ENCODE measurements at regions not wholly inside any gene's neighbourhood (a gene's known extent, or its start where the extent isn't known, plus 50 kb on each side); places are given as distances from the start of the nearest gene placed in this dataset.
"Not testable (repeated sequence)": the region's sequence is repeated elsewhere in the genome, so short reads cannot be mapped to it uniquely, and the experiment has no call there.

DNA sequence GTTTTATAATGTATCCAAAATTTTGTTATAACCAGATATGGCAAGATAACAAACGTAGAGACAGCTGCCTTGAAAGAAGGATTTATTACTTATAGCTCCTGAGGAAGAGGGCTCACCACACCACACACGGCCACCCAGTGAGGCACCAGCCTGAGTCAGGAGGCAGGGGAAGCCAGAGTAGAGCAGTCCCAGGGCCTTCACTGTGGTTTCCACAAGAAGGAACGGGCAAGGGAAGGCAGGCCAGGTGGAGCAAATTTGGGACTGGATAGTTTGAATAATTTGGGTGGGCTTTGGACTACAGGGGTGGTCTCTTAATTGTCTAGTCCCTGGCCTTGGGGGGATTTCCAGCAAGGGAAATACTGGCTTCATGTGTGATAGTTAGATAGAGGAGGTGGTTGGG, 72.5 kb downstream of the RRAGC start:
- DNase-seq, result no peak

DNA sequence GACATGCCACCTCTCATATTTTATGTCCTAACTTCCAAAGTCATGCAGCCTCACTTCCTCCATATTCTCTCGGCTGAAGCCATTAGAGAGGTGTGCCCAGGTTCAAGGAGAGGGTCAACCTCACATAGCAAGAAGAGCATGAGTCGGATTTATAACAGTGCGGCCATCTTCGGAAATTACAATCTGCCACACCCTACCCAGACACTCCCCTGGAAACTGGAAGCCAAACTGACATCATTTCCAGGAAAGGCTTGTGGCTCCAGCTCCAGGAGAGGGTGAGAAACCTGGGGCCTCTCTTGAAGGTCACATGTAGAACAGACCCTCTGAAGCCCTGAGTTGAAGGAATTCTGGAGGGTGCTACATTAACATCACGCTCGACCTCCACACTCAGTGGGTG, 73.5 kb downstream of the RRAGC start:
- no peak for DNase-seq

DNA sequence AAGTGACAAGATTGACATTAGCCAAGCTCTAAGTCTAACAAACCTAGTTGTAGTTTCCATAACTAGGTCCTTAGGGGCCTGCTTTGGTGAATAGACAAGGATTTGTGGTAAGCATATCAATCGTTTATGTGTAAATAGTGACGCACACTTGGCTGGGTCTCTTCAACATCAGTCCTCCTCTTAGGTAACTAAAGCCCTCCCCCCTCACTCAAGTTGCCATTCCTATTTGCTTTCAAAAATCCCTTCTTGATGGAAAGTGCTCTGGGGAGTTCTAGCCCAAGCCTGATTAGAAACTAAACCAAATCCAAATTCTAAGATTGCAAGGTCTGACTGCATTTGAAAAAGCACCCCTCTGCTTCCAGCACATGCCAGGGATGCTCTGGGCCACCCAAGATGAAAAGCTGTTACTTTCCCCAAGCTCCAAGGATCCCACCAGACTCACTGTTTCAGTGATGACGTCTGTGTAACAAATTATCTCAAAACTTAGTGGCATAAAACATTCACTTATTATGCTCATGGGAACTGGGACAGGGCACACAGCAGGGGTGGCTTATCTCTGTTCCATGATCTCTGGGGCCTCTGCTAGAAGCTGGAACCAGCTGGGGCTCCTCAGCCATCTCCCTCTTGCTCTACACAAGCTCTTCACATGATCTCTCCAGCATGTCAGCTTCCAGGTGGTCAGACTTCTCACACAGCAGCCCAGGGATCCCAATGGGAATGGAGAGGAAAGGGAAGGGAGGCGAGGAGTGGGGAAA, 74.1 kb downstream of the RRAGC start:
- DNase-seq, result no peak

DNA sequence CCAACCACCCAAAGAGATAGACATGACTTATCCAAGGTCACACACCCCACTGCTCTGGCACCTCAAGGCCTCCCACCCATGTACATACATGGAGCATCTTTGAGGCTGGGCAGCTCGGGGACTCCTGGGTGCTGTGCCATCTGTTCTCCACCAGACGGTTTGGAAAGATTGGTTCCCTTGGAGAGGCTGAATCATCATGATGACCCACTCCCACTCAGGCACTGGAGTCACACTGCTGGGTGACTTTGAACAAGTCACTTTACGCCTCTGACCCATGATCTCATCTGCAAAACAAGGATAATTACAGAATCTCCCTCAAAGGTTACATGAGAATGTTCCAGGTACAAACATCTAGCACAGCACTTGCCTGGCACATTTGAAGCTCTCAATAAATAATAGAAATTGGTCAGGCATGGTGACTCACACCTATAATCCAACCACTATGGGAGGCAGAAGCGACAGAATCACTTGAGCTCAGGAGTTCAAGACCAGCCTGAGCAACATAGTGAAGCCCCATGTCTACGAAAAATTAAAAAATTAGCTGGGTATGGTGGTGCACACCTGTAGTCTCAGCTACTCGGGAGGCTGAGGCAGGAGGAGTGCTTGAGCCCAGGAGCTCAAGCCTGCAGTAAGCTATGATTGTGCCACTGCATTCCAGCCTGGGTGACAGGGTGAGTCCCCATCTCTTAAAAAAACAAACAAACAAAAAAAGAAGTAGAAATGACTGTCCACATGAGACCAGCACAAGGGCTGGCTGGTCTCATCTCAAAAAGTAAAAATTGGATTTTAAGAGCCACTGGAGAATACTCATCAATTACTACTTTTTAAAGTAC, 74.9 kb downstream of the RRAGC start:
- no peak for DNase-seq

DNA sequence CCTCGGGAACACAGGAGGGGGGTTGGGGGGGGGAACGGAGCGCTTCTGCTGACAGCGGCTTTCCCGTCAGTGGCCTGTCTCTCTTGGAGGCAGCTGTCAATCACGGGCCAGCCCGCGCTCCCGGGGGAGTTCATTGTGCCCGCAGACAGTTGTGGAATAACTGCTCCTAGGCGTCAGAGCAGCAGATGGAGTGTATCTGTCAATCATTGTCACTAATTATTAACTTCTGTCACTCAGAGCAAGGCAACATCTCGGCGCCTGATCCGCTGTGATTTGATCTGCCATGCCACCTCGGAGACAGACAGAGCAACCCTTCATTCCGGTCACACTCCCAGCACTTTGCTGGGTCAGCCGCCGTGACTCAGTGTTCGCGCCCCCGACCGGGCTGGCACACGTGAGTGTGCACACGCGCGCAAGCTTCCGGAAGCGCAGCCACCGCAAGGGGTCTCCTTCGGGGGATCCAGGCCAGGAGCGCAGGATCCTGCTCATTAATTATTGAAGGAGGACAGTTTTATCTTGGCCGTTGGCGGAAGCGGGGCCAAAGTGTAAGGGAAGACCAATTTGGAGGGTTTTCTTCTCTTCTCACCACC, 75.8 kb downstream of the RRAGC start:
- DNase-seq, result no peak

DNA sequence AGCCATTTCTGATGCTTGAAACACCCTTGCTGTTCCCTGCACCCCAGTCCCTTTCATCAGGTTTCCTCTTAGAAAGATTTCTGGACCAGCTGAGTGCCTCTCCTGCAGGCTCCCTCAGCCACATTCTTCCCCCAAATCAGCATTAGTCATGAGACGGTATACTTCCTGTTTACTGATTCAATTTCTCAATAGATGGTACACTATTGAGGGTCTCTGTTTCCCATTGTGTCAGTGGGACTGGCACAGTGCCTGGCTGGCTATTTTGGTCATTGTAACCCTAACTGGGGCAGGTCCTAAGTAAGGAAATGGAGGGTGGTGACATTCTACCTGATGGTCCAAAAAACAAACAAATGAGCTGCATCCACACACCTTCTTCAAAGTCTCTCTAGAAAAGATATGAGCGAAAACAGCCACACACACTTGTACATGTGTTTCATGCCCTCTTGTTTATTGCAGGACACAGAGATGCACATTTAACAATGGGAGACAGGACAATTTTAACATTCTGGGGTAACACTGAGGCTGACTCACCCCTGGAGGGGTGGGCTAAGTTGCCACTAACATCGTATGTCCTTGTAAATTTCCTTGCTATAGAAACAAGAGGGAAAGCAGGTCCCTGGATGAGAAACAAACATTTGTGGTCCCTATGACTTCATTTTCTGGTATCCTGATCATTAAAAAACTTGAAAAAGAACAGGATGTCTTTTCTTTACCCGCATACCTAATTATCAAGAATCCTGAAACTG, 77.5 kb downstream of the RRAGC start:
- no peak for DNase-seq

DNA sequence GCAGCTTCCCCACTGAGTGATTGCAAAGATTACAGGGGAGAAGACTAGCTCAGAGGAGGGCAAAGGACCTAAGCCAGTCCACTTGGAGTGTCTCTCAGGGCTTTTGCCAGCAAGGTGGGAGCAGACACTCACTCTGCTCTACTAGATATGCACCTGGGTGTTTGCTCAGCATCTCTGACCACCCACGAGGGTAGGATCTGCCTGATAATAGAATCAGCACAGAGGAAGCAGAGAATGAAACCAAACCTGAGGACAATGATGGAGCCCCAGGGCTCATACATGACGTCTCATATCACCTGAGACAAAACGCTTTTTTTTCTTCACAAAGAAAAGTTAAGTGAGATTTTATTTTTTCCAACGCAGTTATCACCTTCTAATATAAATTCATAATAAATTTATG, 79.4 kb downstream of the RRAGC start:
- DNase-seq, result no peak

DNA sequence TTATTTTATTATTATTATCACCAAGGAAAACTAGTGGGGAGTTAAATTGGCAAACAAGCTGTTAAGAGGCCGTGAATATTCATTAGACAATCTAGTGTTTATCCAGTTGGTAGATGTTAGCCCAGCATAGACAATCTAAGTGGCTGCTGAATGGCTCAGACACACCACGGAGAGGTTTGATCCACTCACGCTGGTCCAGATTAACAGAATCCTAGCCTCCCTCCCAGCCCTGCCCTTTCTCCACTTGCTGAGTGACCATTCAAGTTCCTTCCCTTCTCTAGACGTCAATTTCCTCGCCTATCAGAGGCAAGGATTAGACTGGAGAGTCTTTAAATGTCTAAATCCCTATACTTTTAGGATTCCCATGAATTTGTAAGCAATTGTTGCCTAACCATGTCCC, 80.1 kb downstream of the RRAGC start:
- DNase-seq, result no peak

DNA sequence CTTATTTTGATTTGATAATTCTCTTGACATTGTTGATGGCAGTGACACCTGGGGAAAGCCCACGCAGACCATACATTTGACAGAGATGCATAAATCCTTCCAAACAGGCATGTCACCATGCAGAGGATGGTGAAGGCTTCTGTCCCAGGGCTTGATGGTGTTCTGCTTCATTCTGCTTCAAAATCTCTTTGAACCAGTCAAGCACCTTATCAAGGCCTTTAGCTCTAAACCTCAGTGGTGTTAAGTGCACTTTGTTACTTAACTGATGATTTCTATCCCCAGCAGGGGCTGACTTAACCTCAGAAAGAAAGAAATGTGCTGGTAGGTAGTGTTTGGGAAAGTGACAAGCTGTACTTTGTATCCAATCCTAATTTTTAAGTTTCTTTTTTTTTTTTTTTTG, 81.1 kb downstream of the RRAGC start:
- DNase-seq, result no peak

DNA sequence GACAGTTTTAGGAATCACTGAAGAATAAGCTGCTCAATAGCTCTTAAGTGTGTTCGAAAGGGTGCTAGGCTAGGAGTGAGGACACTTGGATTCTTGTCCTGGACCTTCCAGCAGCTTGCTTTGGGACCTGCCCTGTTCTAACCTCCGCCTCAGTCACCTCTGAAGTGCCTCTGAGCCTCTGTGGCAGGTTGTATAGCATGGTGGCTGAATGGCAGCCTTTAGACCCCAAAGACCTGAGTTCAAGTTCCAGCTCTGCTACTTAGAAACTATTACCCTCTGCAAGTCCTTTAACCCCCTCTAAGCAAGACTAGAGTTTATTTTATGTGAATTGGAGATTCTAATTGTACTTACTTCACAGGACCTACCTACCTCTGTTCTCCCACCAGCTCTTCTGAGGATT, 81.5 kb downstream of the RRAGC start:
- DNase-seq, result no peak

DNA sequence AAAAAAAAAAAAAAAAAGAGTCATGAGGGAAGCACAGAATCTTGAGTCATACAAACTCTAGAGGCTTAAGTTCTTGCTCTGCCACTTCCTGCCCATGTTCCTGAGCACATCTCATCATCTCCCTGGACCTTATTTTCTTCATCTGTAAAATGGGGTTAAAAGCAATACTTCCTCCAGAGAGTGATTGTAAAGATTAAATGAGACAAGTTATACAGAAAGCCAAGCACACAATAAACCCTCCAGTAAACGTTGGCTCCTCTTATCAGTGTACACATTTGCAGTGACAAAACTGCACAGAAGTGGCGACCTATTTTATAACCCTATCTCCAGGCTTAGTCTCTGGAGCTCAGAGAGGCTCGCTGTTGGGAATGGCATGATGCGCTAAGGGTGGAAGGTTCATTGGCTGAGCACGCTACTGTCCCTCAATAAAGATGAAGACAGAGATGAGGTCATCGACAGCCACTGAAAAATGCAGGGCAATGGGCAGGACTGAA, 82.1 kb downstream of the RRAGC start:
- no peak for DNase-seq

DNA sequence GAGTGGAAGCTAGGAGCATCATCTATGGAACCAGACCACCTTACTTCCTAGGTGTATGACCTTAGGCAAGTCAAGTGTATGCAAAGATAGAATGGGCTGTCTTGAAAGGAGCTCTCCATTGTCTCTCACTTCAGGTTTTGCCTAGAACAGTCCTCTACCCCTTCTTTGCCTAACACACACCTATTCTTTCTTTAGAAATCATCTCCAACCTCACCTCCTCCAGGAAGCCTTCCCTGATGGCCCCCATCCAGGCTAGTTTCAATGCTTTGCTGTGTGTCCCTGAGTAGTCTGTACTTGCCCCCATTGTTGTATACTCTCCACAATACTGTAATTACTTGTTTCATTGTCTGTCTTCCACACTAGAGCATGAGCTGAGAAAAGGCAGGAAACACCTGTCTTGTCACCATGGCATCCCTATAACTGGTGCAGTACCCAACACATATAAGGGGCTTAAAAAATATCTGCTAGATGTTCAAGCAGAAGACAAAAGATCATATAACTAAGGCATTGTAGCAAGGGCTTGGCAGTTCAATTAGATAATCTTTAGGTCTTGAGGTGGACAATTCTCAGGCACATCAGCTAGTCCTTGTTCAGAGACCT, 83.0 kb downstream of the RRAGC start:
- no peak for DNase-seq

DNA sequence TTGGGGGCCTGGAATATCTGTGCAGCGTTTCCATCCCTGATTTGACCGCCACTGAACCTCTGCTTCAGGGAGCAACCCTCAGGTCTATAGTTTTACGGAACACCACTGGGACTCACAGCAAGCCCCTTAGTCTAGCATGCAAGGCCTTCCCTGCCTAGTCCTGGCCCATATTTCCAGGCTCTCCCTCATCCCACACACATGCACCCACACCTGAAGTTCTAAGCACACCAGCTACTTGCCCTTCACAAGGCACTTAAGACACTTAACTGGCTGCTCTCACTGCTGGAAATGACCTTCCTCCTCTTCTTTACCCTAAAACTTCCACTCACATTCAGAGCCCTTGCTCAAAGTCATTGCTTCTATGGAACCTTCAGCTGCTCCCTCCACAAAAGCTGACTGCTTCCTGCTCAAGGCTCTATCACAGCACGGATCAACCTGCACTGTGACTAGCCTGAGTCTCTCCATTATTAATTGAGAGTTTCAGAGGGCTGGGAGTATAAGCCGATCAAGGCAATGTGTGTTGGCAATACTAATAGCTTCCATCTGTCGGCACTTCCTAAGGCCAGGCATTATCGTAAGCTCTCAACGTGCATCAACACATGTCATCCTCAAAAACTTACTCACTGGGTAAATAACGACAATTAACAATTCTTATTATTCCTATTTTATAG, 84.3 kb downstream of the RRAGC start:
- DNase-seq, result no peak

DNA sequence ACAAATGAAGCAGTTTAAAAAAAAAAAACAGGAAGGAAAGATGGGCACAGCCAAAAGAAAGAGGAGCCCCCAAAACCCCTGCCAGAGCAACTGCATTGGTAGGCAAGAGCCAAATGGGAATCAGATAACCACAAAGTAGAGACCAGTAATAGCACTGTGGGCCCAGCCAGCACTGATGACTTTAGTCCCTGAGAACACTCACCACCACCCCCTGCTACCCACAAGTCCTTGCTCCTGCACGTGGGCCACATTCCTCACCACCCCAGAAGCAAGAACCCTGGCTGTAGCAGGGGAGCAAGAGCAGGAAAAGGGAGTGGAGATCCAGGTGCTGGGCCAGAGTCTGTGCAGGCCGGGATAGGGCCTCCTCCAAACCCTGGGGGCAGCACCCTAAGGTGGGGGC, 86.1 kb downstream of the RRAGC start:
- DNase-seq, result no peak

DNA sequence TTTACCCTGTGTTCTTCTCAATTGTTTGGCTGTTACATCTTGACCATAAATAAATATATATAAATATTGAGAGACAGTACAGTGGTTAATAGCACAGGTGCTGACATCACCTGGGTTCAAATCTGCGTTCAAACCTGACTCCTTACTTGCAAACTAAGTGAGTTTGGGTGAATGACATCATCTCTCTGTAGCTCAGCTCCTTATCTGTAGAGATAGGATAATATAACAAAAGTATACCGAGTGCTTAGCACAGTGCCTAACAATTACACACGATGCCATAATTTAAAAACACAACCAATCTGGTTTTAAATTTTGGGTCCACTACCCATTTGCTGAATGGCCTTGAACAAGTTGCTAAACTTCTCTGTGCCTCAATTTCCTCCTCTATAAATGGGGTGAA, 86.6 kb downstream of the RRAGC start:
- no peak for DNase-seq

DNA sequence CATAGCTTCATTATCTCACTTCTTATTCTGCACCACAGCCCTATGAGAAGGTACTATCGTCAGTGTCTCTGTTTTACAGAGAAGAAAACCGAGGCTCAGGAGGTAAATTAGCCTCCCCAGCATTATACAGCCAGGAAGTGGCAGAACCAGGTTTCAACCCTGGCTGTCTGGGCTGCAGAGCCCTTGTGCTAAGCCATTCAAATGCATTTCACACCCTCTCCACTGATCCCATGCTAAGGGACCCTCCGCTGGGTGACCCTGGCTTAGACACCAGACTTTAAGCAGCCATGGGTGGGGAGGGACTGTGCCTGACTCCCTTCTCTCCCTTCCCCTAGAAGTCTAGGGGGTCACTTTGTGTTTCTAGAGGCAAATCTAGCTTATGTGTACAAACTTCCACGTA, 87.5 kb downstream of the RRAGC start:
- no peak for DNase-seq

DNA sequence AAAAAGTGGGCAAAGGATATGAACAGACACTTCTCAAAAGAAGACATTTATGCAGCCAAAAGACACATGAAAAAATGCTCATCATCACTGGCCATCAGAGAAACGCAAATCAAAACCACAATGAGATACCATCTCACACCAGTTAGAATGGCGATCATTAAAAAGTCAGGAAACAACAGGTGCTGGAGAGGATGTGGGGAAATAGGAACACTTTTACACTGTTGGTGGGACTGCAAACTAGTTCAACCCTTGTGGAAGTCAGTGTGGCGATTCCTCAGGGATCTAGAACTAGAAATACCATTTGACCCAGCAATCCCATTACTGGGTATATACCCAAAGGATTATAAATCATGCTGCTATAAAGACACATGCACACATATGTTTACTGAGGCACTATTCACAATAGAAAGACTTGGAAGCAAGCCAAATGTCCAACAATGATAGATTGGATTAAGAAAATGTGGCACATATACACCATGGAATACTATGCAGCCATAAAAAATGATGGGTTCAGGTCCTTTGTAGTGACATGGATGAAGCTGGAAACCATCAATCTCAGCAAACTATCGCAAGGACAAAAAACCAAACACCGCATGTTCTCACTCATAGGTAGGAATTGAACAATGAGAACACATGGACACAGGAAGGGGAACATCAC, 88.9 kb downstream of the RRAGC start:
- DNase-seq, result not testable (repeated sequence)

DNA sequence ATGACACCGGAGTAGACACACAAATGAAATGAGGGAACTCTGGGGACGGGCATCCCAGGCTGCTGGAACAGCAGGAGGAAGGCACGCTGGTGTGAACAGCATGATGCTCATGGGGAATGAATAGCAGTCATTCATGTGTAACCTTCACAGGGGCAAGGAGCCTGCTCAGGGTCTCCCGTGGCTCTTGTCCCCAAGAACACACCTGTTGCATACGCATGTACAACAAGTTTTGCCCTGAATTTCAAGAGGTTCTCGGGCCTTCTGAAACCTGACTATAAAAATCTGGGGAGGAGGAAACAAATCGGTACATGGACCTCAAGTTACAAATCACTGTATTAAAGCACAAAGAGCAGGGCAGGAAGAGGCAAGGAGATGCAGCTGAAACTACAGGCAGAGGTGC, 93.4 kb downstream of the RRAGC start:
- no peak for DNase-seq

DNA sequence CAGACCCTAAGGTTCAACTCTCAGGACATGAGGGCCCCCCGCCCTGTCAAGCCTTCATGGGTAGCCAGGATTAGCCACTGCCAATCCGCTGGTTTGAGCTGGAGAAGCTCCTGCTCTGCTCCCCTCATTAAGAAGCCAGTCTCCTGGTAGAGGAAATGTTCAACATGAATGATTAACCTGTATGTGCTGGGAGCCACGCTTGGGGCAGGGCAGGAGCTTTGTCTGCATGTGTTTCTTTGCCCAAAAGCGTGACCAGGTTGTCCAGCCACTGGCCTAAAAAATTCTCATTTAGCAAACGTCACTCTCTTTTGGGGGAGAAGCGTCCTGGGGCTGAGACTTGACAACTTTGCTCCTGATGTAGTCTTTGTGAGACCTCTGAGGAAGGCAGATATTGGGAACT, 96.5 kb downstream of the RRAGC start:
- DNase-seq, result no peak

DNA sequence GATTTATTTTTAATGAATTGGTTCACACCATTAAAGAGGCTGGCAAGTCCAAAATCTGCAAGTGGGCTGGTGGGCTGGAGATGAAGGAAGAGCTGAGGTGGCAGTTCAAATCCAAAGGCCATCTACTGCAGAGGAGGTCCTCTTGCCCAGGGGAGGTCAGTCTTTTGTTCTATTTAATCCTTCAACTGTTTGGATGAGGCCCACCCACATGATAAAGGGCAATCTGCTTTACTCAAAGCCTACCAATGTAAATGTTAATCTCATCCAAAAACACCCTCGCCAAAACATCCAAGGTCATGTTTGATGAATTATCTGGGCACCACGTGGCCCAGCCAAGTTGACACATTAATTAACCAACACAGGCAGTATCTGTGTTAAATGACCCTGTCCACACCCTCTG, 99.0 kb downstream of the RRAGC start:
- no peak for DNase-seq

DNA sequence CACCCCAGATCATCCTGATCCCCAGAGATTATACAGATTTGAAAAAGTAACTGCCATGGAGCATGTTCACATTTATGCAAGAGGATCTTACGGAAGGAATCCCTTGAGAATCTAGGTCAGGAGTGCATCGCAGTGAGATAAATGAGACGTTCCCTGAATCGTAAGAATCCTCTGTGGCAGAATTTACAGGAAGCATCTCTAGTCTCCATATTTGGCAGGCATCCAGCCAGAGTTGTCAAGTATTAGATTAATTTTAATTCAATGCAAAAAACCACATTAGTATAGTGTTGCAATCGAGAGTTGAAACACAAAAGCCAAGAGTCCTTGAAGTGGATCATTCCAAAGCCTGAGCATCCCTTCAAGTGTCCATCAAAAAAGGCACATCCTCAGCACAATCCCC, 100.8 kb downstream of the RRAGC start:
- no peak for DNase-seq
